Right lung (tissue), 2 donors: ENCODE measurements at regions not wholly inside any gene's neighbourhood (a gene's known extent, or its start where the extent isn't known, plus 50 kb on each side); places are given as distances from the start of the nearest gene placed in this dataset.

ENCODE experiments used
- DNase-seq, 2 donors: peaks; one replicate each; pipeline ENCODE4 v3.0.0-alpha.2; 2013

GRCh38 chr10:106183041-106183440 lies 981.5 kb downstream of the SORCS1 start:
- no peak for DNase-seq

GRCh38 chr10:106182542-106182941 lies 982.0 kb downstream of the SORCS1 start:
- DNase-seq: no peak

GRCh38 chr10:106181501-106181900 lies 983.0 kb downstream of the SORCS1 start:
- DNase-seq: no peak

GRCh38 chr10:106179430-106179829 lies 985.1 kb downstream of the SORCS1 start:
- DNase-seq: peak; percentile 36 to 45

GRCh38 chr10:106175760-106176377 lies 988.6 kb downstream of the SORCS1 start:
- DNase-seq: no peak

GRCh38 chr10:106173838-106174237 lies 990.7 kb downstream of the SORCS1 start:
- no peak for DNase-seq

- no peak for DNase-seq
Measured at GRCh38 chr10:106169241-106169640, 995.3 kb downstream of the SORCS1 start.

GRCh38 chr10:106167946-106168345 lies 996.6 kb downstream of the SORCS1 start:
- DNase-seq: no peak

GRCh38 chr10:106158241-106158640 lies 1006.3 kb downstream of the SORCS1 start:
- no peak for DNase-seq

GRCh38 chr10:106147021-106147420 lies 1017.5 kb downstream of the SORCS1 start:
- DNase-seq: no peak

GRCh38 chr10:106139915-106140314 lies 1024.6 kb downstream of the SORCS1 start:
- no peak for DNase-seq

GRCh38 chr10:106136175-106136574 lies 1028.3 kb downstream of the SORCS1 start:
- no peak for DNase-seq

- DNase-seq: no peak
Measured at GRCh38 chr10:106134326-106135000, 1030.0 kb downstream of the SORCS1 start.

- no peak for DNase-seq
Measured at GRCh38 chr10:106133451-106133850, 1031.1 kb downstream of the SORCS1 start.

- no peak for DNase-seq
Measured at GRCh38 chr10:106132956-106133355, 1031.5 kb downstream of the SORCS1 start.

GRCh38 chr10:106114656-106115186 lies 1049.8 kb downstream of the SORCS1 start:
- DNase-seq: no peak

- DNase-seq: no peak
Measured at GRCh38 chr10:106111246-106111645, 1053.3 kb downstream of the SORCS1 start.

- DNase-seq: no peak
Measured at GRCh38 chr10:106107706-106108105, 1056.8 kb downstream of the SORCS1 start.

- DNase-seq: no peak
Measured at GRCh38 chr10:106106114-106106513, 1058.4 kb downstream of the SORCS1 start.

- DNase-seq: no peak
Measured at GRCh38 chr10:106089855-106090254, 1074.7 kb downstream of the SORCS1 start.

- DNase-seq: no peak
Measured at GRCh38 chr10:106086391-106086790, 1078.1 kb downstream of the SORCS1 start.

- DNase-seq: no peak
Measured at GRCh38 chr10:106083572-106083971, 1080.9 kb downstream of the SORCS1 start.

- no peak for DNase-seq
Measured at GRCh38 chr10:106082865-106083264, 1081.6 kb downstream of the SORCS1 start.
